Ectodermal cell (in vitro differentiated cells): ENCODE measurements at regions not wholly inside any gene's neighbourhood (a gene's known extent, or its start where the extent isn't known, plus 50 kb on each side); places are given as distances from the start of the nearest gene placed in this dataset.

Experiments used
- H3K27ac ChIP-seq: 2 replicates; pipeline ENCODE4 v1.7.0; 2013; ENCODE audit warnings: mild to moderate bottlenecking, low read depth, low read length; ENCODE audit not compliant: insufficient read depth, poor library complexity, severe bottlenecking
- H3K27me3 ChIP-seq: 2 replicates; pipeline ENCODE4 v1.7.0; 2013; ENCODE audit warnings: mild to moderate bottlenecking, low read length; ENCODE audit not compliant: insufficient read depth, control insufficient read depth, poor library complexity, severe bottlenecking
- H3K36me3 ChIP-seq: one replicate; pipeline ENCODE4 v1.7.0; 2013; ENCODE audit warnings: low read length; ENCODE audit not compliant: control insufficient read depth, insufficient read depth
- H3K4me1 ChIP-seq: one replicate; pipeline ENCODE4 v1.7.0; 2013; ENCODE audit warnings: low read length; ENCODE audit not compliant: control insufficient read depth, insufficient read depth
- H3K4me3 ChIP-seq: 2 replicates; pipeline ENCODE4 v1.7.0; 2013; ENCODE audit warnings: low read depth, low read length, control low read depth; ENCODE audit not compliant: insufficient read depth
- H3K9me3 ChIP-seq: 2 replicates; pipeline ENCODE4 v1.7.0; 2013; ENCODE audit warnings: mild to moderate bottlenecking, low read length, moderate library complexity; ENCODE audit not compliant: control insufficient read depth
- WGBS, 2 experiments: methylation state at CpG; one replicate each; pipeline ENCODE4 v1.1.7; 2013; ENCODE audit warnings: missing lambda C conversion rate in 2 of 2; 5-methylcytosine and 5-hydroxymethylcytosine counted together

GRCh38 chr14:86450085-86450484 lies 920.1 kb downstream of the FLRT2 start:
- H3K27me3 ChIP-seq, result no peaks in the 10 kb centered on the region
- no peaks in the 10 kb centered on the region for H3K36me3 ChIP-seq
- H3K4me1 ChIP-seq, result no peaks in the 10 kb centered on the region
- H3K27ac ChIP-seq, result no peak overlapping the region
- H3K4me3 ChIP-seq, result no peak overlapping the region
- 92 to 100% methylated on average over 1 of the region's 1 CpG for WGBS, 2 experiments
- no peaks in the 10 kb centered on the region for H3K9me3 ChIP-seq

GRCh38 chr14:86442135-86442534 lies 912.2 kb downstream of the FLRT2 start:
- H3K4me1 ChIP-seq, result no peaks in the 10 kb centered on the region
- no peak overlapping the region for H3K4me3 ChIP-seq
- 91 to 94% methylated on average over 8 of the region's 8 CpGs for WGBS, 2 experiments
- H3K36me3 ChIP-seq, result no peaks in the 10 kb centered on the region
- H3K9me3 ChIP-seq, result no peaks in the 10 kb centered on the region
- no peak overlapping the region for H3K27ac ChIP-seq
- no peaks in the 10 kb centered on the region for H3K27me3 ChIP-seq

- H3K27ac ChIP-seq, result no peak overlapping the region
- no peaks in the 10 kb centered on the region for H3K27me3 ChIP-seq
- no peaks in the 10 kb centered on the region for H3K9me3 ChIP-seq
- no peak overlapping the region for H3K4me3 ChIP-seq
- 95 to 96% methylated on average over 5 to 7 of the region's 7 CpGs for WGBS, 2 experiments
- no peaks in the 10 kb centered on the region for H3K4me1 ChIP-seq
- H3K36me3 ChIP-seq, result no peaks in the 10 kb centered on the region
Measured at GRCh38 chr14:86430853-86431252, 900.9 kb downstream of the FLRT2 start.

GRCh38 chr14:86423214-86423613 lies 893.3 kb downstream of the FLRT2 start:
- Histone ChIP-seq H3K27ac (no peak overlapping the region), H3K36me3 (no peaks in the 10 kb centered on the region), H3K9me3 (no peaks in the 10 kb centered on the region), H3K4me1 (no peaks in the 10 kb centered on the region), H3K4me3 (no peak overlapping the region), H3K27me3 (no peaks in the 10 kb centered on the region)
- 50 to 80% methylated on average over 1 to 2 of the region's 2 CpGs for WGBS, 2 experiments

- no peaks in the 10 kb centered on the region for H3K27me3 ChIP-seq
- no peak overlapping the region for H3K27ac ChIP-seq
Measured at GRCh38 chr14:86420131-86420530, 890.2 kb downstream of the FLRT2 start.

GRCh38 chr14:86414146-86414545 lies 884.2 kb downstream of the FLRT2 start:
- H3K9me3 ChIP-seq, result no peaks in the 10 kb centered on the region
- no peaks in the 10 kb centered on the region for H3K36me3 ChIP-seq
- H3K4me3 ChIP-seq, result no peak overlapping the region
- H3K27ac ChIP-seq, result no peak overlapping the region
- no peaks in the 10 kb centered on the region for H3K4me1 ChIP-seq
- WGBS, 2 experiments, result 72 to 100% methylated on average over 1 of the region's 1 CpG
- no peaks in the 10 kb centered on the region for H3K27me3 ChIP-seq

More at GRCh38 chr14:86420131-86420530, 890.2 kb downstream of the FLRT2 start:
- Histone ChIP-seq H3K9me3 (no peaks in the 10 kb centered on the region), H3K36me3 (no peaks in the 10 kb centered on the region), H3K4me1 (no peaks in the 10 kb centered on the region), H3K4me3 (no peak overlapping the region)

- Histone ChIP-seq H3K9me3 (no peaks in the 10 kb centered on the region), H3K27me3 (no peaks in the 10 kb centered on the region), H3K27ac (no peak overlapping the region), H3K4me1 (no peaks in the 10 kb centered on the region), H3K4me3 (no peak overlapping the region), H3K36me3 (no peaks in the 10 kb centered on the region)
- WGBS, 2 experiments, result 85 to 90% methylated on average over 3 of the region's 3 CpGs
Measured at GRCh38 chr14:86404989-86405649, 875.2 kb downstream of the FLRT2 start.

GRCh38 chr14:86404425-86404824 lies 874.5 kb downstream of the FLRT2 start:
- H3K27ac ChIP-seq, result no peak overlapping the region
- H3K27me3 ChIP-seq, result no peaks in the 10 kb centered on the region
- no peaks in the 10 kb centered on the region for H3K36me3 ChIP-seq
- H3K4me3 ChIP-seq, result no peak overlapping the region
- WGBS, 2 experiments, result 93 to 100% methylated on average over 1 to 2 of the region's 2 CpGs
- H3K4me1 ChIP-seq, result no peaks in the 10 kb centered on the region
- no peaks in the 10 kb centered on the region for H3K9me3 ChIP-seq

GRCh38 chr14:86402545-86402944 lies 872.6 kb downstream of the FLRT2 start:
- 67 to 100% methylated on average over 1 of the region's 1 CpG for WGBS, 2 experiments
- no peak overlapping the region for H3K4me3 ChIP-seq

GRCh38 chr14:86391085-86391484 lies 861.1 kb downstream of the FLRT2 start:
- H3K36me3 ChIP-seq, result no peaks in the 10 kb centered on the region
- H3K4me3 ChIP-seq, result no peak overlapping the region
- no peaks in the 10 kb centered on the region for H3K9me3 ChIP-seq
- WGBS, 2 experiments, result 93 to 94% methylated on average over 6 of the region's 6 CpGs
- H3K4me1 ChIP-seq, result no peaks in the 10 kb centered on the region
- H3K27ac ChIP-seq, result no peak overlapping the region
- no peaks in the 10 kb centered on the region for H3K27me3 ChIP-seq

More at GRCh38 chr14:86402545-86402944, 872.6 kb downstream of the FLRT2 start:
- Histone ChIP-seq H3K9me3 (no peaks in the 10 kb centered on the region), H3K36me3 (no peaks in the 10 kb centered on the region), H3K4me1 (no peaks in the 10 kb centered on the region), H3K27me3 (no peaks in the 10 kb centered on the region), H3K27ac (no peak overlapping the region)

- no peaks in the 10 kb centered on the region for H3K36me3 ChIP-seq
- H3K9me3 ChIP-seq, result no peaks in the 10 kb centered on the region
- WGBS, 2 experiments, result 91% methylated on average over 3 of the region's 3 CpGs
Measured at GRCh38 chr14:86388216-86388615, 858.3 kb downstream of the FLRT2 start.

More at GRCh38 chr14:86388216-86388615, 858.3 kb downstream of the FLRT2 start:
- Histone ChIP-seq H3K4me3 (no peak overlapping the region), H3K27ac (no peak overlapping the region), H3K4me1 (no peaks in the 10 kb centered on the region), H3K27me3 (no peaks in the 10 kb centered on the region)
